ENCODE measurements at regions not wholly inside any gene's neighbourhood (a gene's known extent, or its start where the extent isn't known, plus 50 kb on each side); places are given as distances from the start of the nearest gene placed in this dataset.

DNA sequence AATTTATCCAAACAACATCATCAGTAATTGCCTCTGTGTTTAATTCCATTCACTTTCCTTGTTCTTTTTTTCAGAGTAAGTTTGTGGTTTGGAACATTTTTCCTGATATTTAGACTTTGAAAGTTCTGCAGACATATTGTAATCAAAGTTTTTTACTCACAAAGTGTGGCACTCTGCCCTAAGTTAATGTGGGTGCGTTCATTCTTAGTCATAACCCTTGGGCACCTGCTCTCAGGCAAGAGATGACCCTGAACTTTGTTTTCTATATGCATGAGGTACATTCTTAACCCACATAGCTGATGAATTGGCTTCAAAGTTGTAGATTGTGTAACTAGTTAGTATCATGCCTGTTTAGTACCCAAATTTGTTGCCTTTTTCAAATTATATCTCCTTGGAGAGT, 424.3 kb downstream of the GRXCR1 start (continued):
- TF ChIP-seq, protein P1, sequence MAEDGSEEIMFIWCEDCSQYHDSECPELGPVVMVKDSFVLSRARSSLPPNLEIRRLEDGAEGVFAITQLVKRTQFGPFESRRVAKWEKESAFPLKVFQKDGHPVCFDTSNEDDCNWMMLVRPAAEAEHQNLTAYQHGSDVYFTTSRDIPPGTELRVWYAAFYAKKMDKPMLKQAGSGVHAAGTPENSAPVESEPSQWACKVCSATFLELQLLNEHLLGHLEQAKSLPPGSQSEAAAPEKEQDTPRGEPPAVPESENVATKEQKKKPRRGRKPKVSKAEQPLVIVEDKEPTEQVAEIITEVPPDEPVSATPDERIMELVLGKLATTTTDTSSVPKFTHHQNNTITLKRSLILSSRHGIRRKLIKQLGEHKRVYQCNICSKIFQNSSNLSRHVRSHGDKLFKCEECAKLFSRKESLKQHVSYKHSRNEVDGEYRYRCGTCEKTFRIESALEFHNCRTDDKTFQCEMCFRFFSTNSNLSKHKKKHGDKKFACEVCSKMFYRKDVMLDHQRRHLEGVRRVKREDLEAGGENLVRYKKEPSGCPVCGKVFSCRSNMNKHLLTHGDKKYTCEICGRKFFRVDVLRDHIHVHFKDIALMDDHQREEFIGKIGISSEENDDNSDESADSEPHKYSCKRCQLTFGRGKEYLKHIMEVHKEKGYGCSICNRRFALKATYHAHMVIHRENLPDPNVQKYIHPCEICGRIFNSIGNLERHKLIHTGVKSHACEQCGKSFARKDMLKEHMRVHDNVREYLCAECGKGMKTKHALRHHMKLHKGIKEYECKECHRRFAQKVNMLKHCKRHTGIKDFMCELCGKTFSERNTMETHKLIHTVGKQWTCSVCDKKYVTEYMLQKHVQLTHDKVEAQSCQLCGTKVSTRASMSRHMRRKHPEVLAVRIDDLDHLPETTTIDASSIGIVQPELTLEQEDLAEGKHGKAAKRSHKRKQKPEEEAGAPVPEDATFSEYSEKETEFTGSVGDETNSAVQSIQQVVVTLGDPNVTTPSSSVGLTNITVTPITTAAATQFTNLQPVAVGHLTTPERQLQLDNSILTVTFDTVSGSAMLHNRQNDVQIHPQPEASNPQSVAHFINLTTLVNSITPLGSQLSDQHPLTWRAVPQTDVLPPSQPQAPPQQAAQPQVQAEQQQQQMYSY (CRISPR knock-in tag; IDR thresholded peaks at IDR 0.05): no peak
- TF ChIP-seq ESRRA (IDR thresholded peaks at IDR 0.05; ENCODE audit: low read length): no peak
- no peak for TF ChIP-seq EZH2 (IDR thresholded peaks at IDR 0.05; ENCODE audit: borderline replicate concordance, control insufficient read depth, low read depth, low read length)

DNA sequence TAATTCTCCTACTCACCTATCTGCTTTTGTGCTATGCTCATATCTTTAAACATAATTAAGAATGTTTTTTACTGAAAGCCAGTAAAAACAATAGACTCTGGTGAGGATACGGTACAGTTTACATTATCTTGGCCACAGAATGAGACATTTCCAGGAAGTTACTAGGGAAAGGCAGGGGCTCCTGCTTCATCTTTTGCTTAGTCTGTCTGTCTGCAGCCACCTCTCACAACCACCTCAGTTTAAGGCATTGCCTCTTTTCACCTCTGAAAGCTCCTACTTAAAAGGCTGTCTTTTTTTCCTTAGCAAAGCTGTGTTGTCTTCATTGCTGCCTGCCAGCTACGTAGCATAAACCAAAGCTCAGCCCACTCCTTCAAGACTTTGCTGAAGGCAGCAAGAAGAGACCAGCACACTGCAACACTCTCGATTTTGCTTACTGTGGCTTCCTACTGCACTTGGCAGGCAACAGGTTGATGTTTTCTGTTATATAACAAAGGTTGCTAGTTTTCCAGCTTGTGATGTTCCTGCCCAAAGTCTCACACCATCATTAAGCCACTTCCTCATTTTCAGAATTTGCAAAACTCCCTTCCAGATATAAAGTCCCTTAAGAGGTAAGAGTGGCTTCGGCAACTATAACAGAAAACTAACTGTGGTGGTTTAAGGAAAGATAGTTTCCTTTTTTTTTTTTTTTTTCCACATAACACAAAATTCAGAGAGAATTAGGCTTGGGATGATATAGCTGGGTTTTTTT, 432.9 kb downstream of the GRXCR1 start:
- ChIA-PET SMC1A (ENCODE audit: uncharacterized antibody, unreplicated experiment) (no interaction called here), RAD21 (ENCODE audit: unreplicated experiment) (no interaction called here), POLR2A (no interaction called here), CTCF (interaction anchor here (0.6 kb wide), 1 partner anchor 255 kb away, joined by 5 read pairs; no protein-coding TSS in a partner anchor)
- Histone ChIP-seq H3K79me2 (ENCODE audit: control insufficient read depth, insufficient read depth, low read length) (no peaks in the 10 kb centered on the region), H3K27me3 (replicated peaks in 1 of 2; ENCODE audit: control insufficient read depth in 2 of 2, insufficient read depth in 2 of 2, low read length in 1 of 2) (no peaks in the 10 kb centered on the region), H4K20me1 (ENCODE audit: control insufficient read depth, insufficient read depth) (no peaks in the 10 kb centered on the region), H3K4me3 (no peak overlapping the region), H2AFZ (ENCODE audit: control insufficient read depth, low read depth, low read length) (no peak overlapping the region), H3K36me3 (ENCODE audit: control insufficient read depth in 2 of 2, insufficient read depth in 2 of 2, low read length in 1 of 2) (no peaks in the 10 kb centered on the region), H3K4me2 (ENCODE audit: control insufficient read depth, insufficient read depth) (no peak overlapping the region), H3K9ac (ENCODE audit: control insufficient read depth, insufficient read depth, low read length) (no peak overlapping the region), H3K27ac (ENCODE audit: control insufficient read depth, insufficient read depth) (no peak overlapping the region), H3K9me3 (replicated peaks; ENCODE audit: control insufficient read depth, insufficient read depth, low read length) (no peaks in the 10 kb centered on the region), H3K4me1 (ENCODE audit: control insufficient read depth, insufficient read depth, low read length) (no peaks in the 10 kb centered on the region)
- BruUV-seq (replicated peaks): no TSS peak
- intact Hi-C loops (cut with micrococcal nuclease; ENCODE audit: unreplicated experiment): no loop called here
- DNase-seq (ENCODE audit: low read depth, low spot score) (peak; percentile 7), ATAC-seq (peak; percentile 54), FAIRE-seq (no peak)
- 15% methylated on average over 4 of the region's 4 CpGs for WGBS (ENCODE audit: insufficient coverage, insufficient replicate concordance, low lambda C conversion rate, missing lambda C conversion rate)
- in situ Hi-C loops (cut with MboI): no loop called here
- no peak for TF ChIP-seq RB1 (IDR thresholded peaks at IDR 0.05; ENCODE audit: borderline replicate concordance)
- TF ChIP-seq, protein P2, sequence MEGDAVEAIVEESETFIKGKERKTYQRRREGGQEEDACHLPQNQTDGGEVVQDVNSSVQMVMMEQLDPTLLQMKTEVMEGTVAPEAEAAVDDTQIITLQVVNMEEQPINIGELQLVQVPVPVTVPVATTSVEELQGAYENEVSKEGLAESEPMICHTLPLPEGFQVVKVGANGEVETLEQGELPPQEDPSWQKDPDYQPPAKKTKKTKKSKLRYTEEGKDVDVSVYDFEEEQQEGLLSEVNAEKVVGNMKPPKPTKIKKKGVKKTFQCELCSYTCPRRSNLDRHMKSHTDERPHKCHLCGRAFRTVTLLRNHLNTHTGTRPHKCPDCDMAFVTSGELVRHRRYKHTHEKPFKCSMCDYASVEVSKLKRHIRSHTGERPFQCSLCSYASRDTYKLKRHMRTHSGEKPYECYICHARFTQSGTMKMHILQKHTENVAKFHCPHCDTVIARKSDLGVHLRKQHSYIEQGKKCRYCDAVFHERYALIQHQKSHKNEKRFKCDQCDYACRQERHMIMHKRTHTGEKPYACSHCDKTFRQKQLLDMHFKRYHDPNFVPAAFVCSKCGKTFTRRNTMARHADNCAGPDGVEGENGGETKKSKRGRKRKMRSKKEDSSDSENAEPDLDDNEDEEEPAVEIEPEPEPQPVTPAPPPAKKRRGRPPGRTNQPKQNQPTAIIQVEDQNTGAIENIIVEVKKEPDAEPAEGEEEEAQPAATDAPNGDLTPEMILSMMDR (IDR thresholded peaks at IDR 0.05 in 2 of 3, conservative IDR thresholded peaks at IDR 0.05 in 1 of 3; ENCODE audit: control insufficient read depth in 2 of 3, extremely low read depth in 1 of 3, insufficient read depth in 1 of 3, low read depth in 3 of 3, low read length in 3 of 3): no peak
- TF ChIP-seq, protein P3, sequence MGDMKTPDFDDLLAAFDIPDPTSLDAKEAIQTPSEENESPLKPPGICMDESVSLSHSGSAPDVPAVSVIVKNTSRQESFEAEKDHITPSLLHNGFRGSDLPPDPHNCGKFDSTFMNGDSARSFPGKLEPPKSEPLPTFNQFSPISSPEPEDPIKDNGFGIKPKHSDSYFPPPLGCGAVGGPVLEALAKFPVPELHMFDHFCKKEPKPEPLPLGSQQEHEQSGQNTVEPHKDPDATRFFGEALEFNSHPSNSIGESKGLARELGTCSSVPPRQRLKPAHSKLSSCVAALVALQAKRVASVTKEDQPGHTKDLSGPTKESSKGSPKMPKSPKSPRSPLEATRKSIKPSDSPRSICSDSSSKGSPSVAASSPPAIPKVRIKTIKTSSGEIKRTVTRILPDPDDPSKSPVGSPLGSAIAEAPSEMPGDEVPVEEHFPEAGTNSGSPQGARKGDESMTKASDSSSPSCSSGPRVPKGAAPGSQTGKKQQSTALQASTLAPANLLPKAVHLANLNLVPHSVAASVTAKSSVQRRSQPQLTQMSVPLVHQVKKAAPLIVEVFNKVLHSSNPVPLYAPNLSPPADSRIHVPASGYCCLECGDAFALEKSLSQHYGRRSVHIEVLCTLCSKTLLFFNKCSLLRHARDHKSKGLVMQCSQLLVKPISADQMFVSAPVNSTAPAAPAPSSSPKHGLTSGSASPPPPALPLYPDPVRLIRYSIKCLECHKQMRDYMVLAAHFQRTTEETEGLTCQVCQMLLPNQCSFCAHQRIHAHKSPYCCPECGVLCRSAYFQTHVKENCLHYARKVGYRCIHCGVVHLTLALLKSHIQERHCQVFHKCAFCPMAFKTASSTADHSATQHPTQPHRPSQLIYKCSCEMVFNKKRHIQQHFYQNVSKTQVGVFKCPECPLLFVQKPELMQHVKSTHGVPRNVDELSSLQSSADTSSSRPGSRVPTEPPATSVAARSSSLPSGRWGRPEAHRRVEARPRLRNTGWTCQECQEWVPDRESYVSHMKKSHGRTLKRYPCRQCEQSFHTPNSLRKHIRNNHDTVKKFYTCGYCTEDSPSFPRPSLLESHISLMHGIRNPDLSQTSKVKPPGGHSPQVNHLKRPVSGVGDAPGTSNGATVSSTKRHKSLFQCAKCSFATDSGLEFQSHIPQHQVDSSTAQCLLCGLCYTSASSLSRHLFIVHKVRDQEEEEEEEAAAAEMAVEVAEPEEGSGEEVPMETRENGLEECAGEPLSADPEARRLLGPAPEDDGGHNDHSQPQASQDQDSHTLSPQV (IDR thresholded peaks at IDR 0.05): no peak
- peak in 1 of 2 experiments; percentile 13; a peak in 1 of 4 replicates for TF ChIP-seq EP300 (IDR thresholded peaks at IDR 0.05; ENCODE audit: borderline replicate concordance in 1 of 2, control insufficient read depth in 1 of 2, low read depth in 2 of 2, low read length in 2 of 2)
- peak; percentile 88 for TF ChIP-seq SPI1 (IDR thresholded peaks at IDR 0.05; ENCODE audit: borderline replicate concordance, insufficient read depth, low read depth, low read length)

Data from GM12878 (cell line).